ENCODE measurements at regions not wholly inside any gene's neighbourhood (a gene's known extent, or its start where the extent isn't known, plus 50 kb on each side); places are given as distances from the start of the nearest gene placed in this dataset.

DNA sequence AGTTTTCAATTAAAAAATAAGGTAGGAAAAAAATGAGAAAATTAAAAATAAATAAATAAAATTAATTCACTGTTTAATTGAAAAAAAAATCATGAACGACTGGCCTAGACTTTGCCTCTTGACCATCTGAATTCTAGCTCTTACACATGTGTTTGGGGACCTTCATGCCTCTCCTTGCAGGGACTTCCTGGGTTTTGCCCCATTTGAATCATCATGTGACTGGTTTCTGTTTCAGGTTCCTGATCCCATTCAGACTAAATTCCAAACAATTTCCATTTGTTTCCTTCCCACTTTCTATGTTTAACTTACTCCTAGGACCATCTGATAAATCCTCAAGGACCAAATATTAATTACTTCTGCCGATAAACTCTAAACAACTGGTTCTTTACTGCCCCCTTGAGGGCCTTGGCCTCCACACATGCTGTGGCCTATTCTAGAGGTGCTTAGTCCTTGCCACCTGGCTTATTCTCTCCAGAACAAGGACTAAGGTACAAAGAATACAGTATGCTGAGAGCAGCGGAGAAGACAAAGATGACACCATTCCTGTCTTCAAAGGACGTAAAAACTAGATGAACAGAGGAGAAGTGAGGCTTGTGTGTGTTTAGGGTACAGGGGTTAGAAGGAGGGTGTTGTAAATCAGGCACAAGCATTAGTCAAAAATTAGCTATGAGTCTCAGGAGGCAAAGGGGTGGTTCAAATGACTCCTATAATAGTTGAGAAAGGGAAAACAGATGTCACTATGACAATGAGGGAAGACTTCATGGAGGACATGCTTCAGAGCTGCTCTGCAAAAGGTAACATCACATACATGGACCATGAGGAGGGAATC lies 125.8 kb upstream of the AVPR1A start:
- TF ChIP-seq ZNF766 (CRISPR knock-in tag; IDR thresholded peaks at IDR 0.05; ENCODE audit: borderline replicate concordance) = no peak
- TF ChIP-seq, protein P1, sequence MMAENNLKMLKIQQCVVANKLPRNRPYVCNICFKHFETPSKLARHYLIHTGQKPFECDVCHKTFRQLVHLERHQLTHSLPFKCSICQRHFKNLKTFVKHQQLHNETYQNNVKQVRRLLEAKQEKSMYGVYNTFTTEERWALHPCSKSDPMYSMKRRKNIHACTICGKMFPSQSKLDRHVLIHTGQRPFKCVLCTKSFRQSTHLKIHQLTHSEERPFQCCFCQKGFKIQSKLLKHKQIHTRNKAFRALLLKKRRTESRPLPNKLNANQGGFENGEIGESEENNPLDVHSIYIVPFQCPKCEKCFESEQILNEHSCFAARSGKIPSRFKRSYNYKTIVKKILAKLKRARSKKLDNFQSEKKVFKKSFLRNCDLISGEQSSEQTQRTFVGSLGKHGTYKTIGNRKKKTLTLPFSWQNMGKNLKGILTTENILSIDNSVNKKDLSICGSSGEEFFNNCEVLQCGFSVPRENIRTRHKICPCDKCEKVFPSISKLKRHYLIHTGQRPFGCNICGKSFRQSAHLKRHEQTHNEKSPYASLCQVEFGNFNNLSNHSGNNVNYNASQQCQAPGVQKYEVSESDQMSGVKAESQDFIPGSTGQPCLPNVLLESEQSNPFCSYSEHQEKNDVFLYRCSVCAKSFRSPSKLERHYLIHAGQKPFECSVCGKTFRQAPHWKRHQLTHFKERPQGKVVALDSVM (CRISPR knock-in tag; IDR thresholded peaks at IDR 0.05) = no peak
- TF ChIP-seq, protein P2, sequence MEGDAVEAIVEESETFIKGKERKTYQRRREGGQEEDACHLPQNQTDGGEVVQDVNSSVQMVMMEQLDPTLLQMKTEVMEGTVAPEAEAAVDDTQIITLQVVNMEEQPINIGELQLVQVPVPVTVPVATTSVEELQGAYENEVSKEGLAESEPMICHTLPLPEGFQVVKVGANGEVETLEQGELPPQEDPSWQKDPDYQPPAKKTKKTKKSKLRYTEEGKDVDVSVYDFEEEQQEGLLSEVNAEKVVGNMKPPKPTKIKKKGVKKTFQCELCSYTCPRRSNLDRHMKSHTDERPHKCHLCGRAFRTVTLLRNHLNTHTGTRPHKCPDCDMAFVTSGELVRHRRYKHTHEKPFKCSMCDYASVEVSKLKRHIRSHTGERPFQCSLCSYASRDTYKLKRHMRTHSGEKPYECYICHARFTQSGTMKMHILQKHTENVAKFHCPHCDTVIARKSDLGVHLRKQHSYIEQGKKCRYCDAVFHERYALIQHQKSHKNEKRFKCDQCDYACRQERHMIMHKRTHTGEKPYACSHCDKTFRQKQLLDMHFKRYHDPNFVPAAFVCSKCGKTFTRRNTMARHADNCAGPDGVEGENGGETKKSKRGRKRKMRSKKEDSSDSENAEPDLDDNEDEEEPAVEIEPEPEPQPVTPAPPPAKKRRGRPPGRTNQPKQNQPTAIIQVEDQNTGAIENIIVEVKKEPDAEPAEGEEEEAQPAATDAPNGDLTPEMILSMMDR (CRISPR knock-in tag; IDR thresholded peaks at IDR 0.05) = peak; percentile 69
- TF ChIP-seq PHF21A (CRISPR knock-in tag; IDR thresholded peaks at IDR 0.05) = no peak
- TF ChIP-seq, protein P3, sequence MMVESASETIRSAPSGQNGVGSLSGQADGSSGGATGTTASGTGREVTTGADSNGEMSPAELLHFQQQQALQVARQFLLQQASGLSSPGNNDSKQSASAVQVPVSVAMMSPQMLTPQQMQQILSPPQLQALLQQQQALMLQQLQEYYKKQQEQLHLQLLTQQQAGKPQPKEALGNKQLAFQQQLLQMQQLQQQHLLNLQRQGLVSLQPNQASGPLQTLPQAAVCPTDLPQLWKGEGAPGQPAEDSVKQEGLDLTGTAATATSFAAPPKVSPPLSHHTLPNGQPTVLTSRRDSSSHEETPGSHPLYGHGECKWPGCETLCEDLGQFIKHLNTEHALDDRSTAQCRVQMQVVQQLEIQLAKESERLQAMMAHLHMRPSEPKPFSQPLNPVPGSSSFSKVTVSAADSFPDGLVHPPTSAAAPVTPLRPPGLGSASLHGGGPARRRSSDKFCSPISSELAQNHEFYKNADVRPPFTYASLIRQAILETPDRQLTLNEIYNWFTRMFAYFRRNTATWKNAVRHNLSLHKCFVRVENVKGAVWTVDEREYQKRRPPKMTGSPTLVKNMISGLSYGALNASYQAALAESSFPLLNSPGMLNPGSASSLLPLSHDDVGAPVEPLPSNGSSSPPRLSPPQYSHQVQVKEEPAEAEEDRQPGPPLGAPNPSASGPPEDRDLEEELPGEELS (CRISPR knock-in tag; IDR thresholded peaks at IDR 0.05) = no peak
- TF ChIP-seq NCOA1 (CRISPR knock-in tag; IDR thresholded peaks at IDR 0.05) = no peak
- no peak for TF ChIP-seq PHF8 (CRISPR knock-in tag; IDR thresholded peaks at IDR 0.05)
- TF ChIP-seq EZH2 (conservative IDR thresholded peaks at IDR 0.05; ENCODE audit: low read depth, low read length) = no peak
- TF ChIP-seq MAZ (IDR thresholded peaks at IDR 0.05; ENCODE audit: borderline replicate concordance, low read depth, low read length) = no peak
- no peak for TF ChIP-seq MAZ (CRISPR knock-in tag; IDR thresholded peaks at IDR 0.05; ENCODE audit: low read depth)

Measured in HepG2 (cell line).